Stimulated activated CD4-positive, alpha-beta T cell treated with anti-CD3 and anti-CD28 coated beads, Interleukin-12 subunit alpha, Interleukin-12 subunit beta, amount 100 ng/mL, for 24 hours (primary cell): ENCODE measurements at regions not wholly inside any gene's neighbourhood (a gene's known extent, or its start where the extent isn't known, plus 50 kb on each side); places are given as distances from the start of the nearest gene placed in this dataset.

Experiments used
- DNase-seq, 2 experiments: peaks; one replicate each; pipeline ENCODE4 v3.0.0-alpha.2; 2020; ENCODE audit warnings: low read depth in 2 of 2

- DNase-seq, result no peak
These were observed 331.5 kb upstream of the SLCO3A1 start for GRCh38 chr15:91521996-91522395.

- DNase-seq, result no peak
These were observed 330.7 kb upstream of the SLCO3A1 start for GRCh38 chr15:91522605-91523332.

GRCh38 chr15:91523596-91523995 is 329.9 kb upstream of the SLCO3A1 start:
- no peak for DNase-seq

- no peak for DNase-seq
These were observed 329.0 kb upstream of the SLCO3A1 start for GRCh38 chr15:91524534-91524933.

GRCh38 chr15:91525751-91526150 is 327.8 kb upstream of the SLCO3A1 start:
- DNase-seq, result no peak

- no peak for DNase-seq
These were observed 327.1 kb upstream of the SLCO3A1 start for GRCh38 chr15:91526424-91526823.

GRCh38 chr15:91528801-91529200 is 324.7 kb upstream of the SLCO3A1 start:
- no peak for DNase-seq

GRCh38 chr15:91529534-91529933 is 324.0 kb upstream of the SLCO3A1 start:
- DNase-seq, result no peak

GRCh38 chr15:91530279-91530678 is 323.2 kb upstream of the SLCO3A1 start:
- DNase-seq, result no peak

GRCh38 chr15:91530956-91531582 is 322.4 kb upstream of the SLCO3A1 start:
- no peak for DNase-seq

GRCh38 chr15:91534235-91534634 is 319.3 kb upstream of the SLCO3A1 start:
- no peak for DNase-seq

- DNase-seq, result no peak
These were observed 318.5 kb upstream of the SLCO3A1 start for GRCh38 chr15:91534976-91535375.

GRCh38 chr15:91535856-91536500 is 317.5 kb upstream of the SLCO3A1 start:
- no peak for DNase-seq

GRCh38 chr15:91537856-91538255 is 315.7 kb upstream of the SLCO3A1 start:
- DNase-seq, result no peak

GRCh38 chr15:91538782-91539181 is 314.7 kb upstream of the SLCO3A1 start:
- DNase-seq, result no peak

GRCh38 chr15:91541286-91541685 is 312.2 kb upstream of the SLCO3A1 start:
- no peak for DNase-seq

- no peak for DNase-seq
These were observed 311.3 kb upstream of the SLCO3A1 start for GRCh38 chr15:91542226-91542625.

- DNase-seq, result no peak
These were observed 306.2 kb upstream of the SLCO3A1 start for GRCh38 chr15:91547356-91547755.

- no peak for DNase-seq
These were observed 305.0 kb upstream of the SLCO3A1 start for GRCh38 chr15:91548549-91548948.

- no peak for DNase-seq
These were observed 303.9 kb upstream of the SLCO3A1 start for GRCh38 chr15:91549581-91549980.

GRCh38 chr15:91552555-91552954 is 301.0 kb upstream of the SLCO3A1 start:
- DNase-seq, result no peak

- DNase-seq, result no peak
These were observed 300.2 kb upstream of the SLCO3A1 start for GRCh38 chr15:91553196-91553854.

GRCh38 chr15:91555312-91555711 is 298.2 kb upstream of the SLCO3A1 start:
- no peak for DNase-seq
